ENCODE measurements at regions not wholly inside any gene's neighbourhood (a gene's known extent, or its start where the extent isn't known, plus 50 kb on each side); places are given as distances from the start of the nearest gene placed in this dataset.

- Mint-ChIP-seq H3K27ac (no peak overlapping the region), H3K36me3 (no peaks in the 10 kb centered on the region), H3K27me3 (ENCODE audit: insufficient read depth, low read depth) (peaks cover 4% of the 10 kb centered on the region), H3K4me3 (no peak overlapping the region), H3K9me3 (no peaks in the 10 kb centered on the region), H3K4me1 (no peaks in the 10 kb centered on the region)
- Histone ChIP-seq H3K27ac (no peak overlapping the region), H3K4me3 (no peak overlapping the region), H3K4me1 (no peaks in the 10 kb centered on the region), H3K27me3 (no peaks in the 10 kb centered on the region), H3F3A (ENCODE audit: low read depth) (no peaks in the 10 kb centered on the region), H3K9me3 (ENCODE audit: low read depth) (no peaks in the 10 kb centered on the region), H3K9ac (no peak overlapping the region), H4K20me1 (ENCODE audit: low read depth) (no peaks in the 10 kb centered on the region), H3K36me3 (no peaks in the 10 kb centered on the region), H2AFZ (replicated peaks) (no peak overlapping the region), H3K79me2 (ENCODE audit: low read depth) (no peaks in the 10 kb centered on the region), H3K4me2 (no peak overlapping the region)
- TF ChIP-seq EZH2 (IDR thresholded peaks at IDR 0.05) (no peak), EZH2phosphoT487 (IDR thresholded peaks at IDR 0.05) (no peak)
- TF ChIP-seq, protein P1, sequence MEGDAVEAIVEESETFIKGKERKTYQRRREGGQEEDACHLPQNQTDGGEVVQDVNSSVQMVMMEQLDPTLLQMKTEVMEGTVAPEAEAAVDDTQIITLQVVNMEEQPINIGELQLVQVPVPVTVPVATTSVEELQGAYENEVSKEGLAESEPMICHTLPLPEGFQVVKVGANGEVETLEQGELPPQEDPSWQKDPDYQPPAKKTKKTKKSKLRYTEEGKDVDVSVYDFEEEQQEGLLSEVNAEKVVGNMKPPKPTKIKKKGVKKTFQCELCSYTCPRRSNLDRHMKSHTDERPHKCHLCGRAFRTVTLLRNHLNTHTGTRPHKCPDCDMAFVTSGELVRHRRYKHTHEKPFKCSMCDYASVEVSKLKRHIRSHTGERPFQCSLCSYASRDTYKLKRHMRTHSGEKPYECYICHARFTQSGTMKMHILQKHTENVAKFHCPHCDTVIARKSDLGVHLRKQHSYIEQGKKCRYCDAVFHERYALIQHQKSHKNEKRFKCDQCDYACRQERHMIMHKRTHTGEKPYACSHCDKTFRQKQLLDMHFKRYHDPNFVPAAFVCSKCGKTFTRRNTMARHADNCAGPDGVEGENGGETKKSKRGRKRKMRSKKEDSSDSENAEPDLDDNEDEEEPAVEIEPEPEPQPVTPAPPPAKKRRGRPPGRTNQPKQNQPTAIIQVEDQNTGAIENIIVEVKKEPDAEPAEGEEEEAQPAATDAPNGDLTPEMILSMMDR (IDR thresholded peaks at IDR 0.05): no peak
- DNase-seq (ENCODE audit: low spot score): no peak
Observed at GRCh38 chr7:96899108-96899507, 106.2 kb upstream of the DLX6 start.

GRCh38 chr7:96901822-96902445, 103.4 kb upstream of the DLX6 start:
- DNase-seq (ENCODE audit: low spot score): no peak
- TF ChIP-seq EZH2phosphoT487 (IDR thresholded peaks at IDR 0.05) (no peak), EZH2 (IDR thresholded peaks at IDR 0.05) (no peak)
- TF ChIP-seq, protein P1 (IDR thresholded peaks at IDR 0.05): no peak
- Mint-ChIP-seq H3K27ac (no peak overlapping the region), H3K9me3 (no peaks in the 10 kb centered on the region), H3K36me3 (no peaks in the 10 kb centered on the region), H3K4me1 (no peaks in the 10 kb centered on the region), H3K4me3 (no peak overlapping the region), H3K27me3 (ENCODE audit: insufficient read depth, low read depth) (peaks cover 4% of the 10 kb centered on the region)
- Histone ChIP-seq H3K9me3 (ENCODE audit: low read depth) (no peaks in the 10 kb centered on the region), H3K27ac (no peak overlapping the region), H3K27me3 (no peaks in the 10 kb centered on the region), H3K4me1 (no peaks in the 10 kb centered on the region), H4K20me1 (ENCODE audit: low read depth) (no peaks in the 10 kb centered on the region), H3K4me2 (no peak overlapping the region), H2AFZ (replicated peaks) (no peak overlapping the region), H3K4me3 (no peak overlapping the region), H3K9ac (no peak overlapping the region), H3K79me2 (ENCODE audit: low read depth) (no peaks in the 10 kb centered on the region), H3F3A (ENCODE audit: low read depth) (no peaks in the 10 kb centered on the region), H3K36me3 (no peaks in the 10 kb centered on the region)

GRCh38 chr7:96903906-96904305, 101.4 kb upstream of the DLX6 start:
- no peaks in the 10 kb centered on the region for H3K36me3 ChIP-seq
- Mint-ChIP-seq H3K27me3 (ENCODE audit: insufficient read depth, low read depth) (peaks cover 4% of the 10 kb centered on the region), H3K9me3 (no peaks in the 10 kb centered on the region), H3K36me3 (no peaks in the 10 kb centered on the region), H3K27ac (no peak overlapping the region), H3K4me1 (no peaks in the 10 kb centered on the region), H3K4me3 (no peak overlapping the region)
- H3K9ac ChIP-seq: no peak overlapping the region
- H3K27ac ChIP-seq: no peak overlapping the region
- no peak for DNase-seq (ENCODE audit: low spot score)
- H3K79me2 ChIP-seq (ENCODE audit: low read depth): no peaks in the 10 kb centered on the region
- no peak overlapping the region for H3K4me3 ChIP-seq
- no peaks in the 10 kb centered on the region for H3K27me3 ChIP-seq
- H3K4me2 ChIP-seq: no peak overlapping the region
- no peaks in the 10 kb centered on the region for H3K9me3 ChIP-seq (ENCODE audit: low read depth)
- no peaks in the 10 kb centered on the region for H4K20me1 ChIP-seq (ENCODE audit: low read depth)
- no peaks in the 10 kb centered on the region for H3K4me1 ChIP-seq
- H3F3A ChIP-seq (ENCODE audit: low read depth): no peaks in the 10 kb centered on the region
- H2AFZ ChIP-seq (replicated peaks): no peak overlapping the region
- TF ChIP-seq EZH2 (IDR thresholded peaks at IDR 0.05) (no peak), EZH2phosphoT487 (IDR thresholded peaks at IDR 0.05) (no peak)
- TF ChIP-seq, protein P1 (IDR thresholded peaks at IDR 0.05): no peak
